GM21360 (cell line): ENCODE measurements at regions not wholly inside any gene's neighbourhood (a gene's known extent, or its start where the extent isn't known, plus 50 kb on each side); places are given as distances from the start of the nearest gene placed in this dataset.

ENCODE experiments used
- ATAC-seq: cut with Tn5 transposase; IDR thresholded peaks from one replicate; pipeline ENCODE4 v1.9.1; 2021; ENCODE audit warnings: mild to moderate bottlenecking, moderate library complexity; ENCODE audit not compliant: unreplicated experiment

DNA sequence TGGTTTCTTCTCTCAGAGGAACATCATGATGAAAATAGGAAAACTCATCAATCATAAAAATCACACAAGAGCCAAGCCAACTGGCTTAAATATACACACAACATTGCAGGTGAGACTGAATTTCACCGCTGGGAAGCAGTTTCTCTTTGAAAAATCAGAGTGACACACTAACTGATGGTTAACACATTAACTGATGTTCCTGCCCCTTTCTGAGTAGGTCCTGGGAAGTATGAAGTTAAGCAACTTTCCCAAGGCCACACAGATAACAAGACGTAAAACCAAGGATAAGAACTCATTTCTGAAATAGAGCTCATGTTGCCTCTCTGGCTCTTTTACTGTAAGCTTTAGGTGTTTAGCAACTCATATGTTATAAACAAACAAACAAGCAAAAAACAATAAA is 813.7 kb upstream of the HS3ST1 start:
- ATAC-seq = no peak

DNA sequence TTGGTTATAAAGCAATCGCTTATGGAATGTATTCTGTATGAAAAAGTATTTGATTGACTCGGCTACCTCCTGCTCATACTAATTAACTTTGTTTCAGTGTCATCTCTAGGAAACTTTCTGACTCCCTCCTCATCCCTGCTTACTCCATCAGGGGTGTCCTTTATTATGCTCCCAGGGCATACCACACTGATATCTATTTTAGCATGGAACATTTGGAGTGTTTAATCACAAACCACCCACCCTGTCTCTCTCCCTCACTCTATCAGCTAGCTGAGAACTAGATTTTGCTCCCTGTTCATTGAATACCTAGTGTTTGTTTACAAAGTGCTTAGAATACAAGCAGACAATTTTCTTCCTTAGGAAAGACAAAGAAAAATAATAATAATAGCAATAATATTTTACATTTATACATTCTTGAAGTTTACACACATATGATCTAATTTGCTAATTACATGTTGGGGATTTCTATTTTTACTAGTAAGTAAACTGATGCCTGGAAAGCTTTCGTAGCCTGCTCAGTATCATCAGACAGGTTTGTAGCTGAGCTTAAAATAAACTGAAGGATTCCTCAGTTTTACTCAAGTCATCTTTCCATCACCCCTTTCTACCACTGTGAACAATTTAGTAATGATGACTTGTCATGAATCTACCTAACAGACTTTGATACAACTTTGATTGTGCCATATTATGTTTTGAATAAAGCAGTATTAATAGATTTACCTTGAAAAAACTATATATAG is 811.4 kb upstream of the HS3ST1 start:
- ATAC-seq = no peak

GRCh38 chr4:12231098-12231497 is 802.4 kb upstream of the HS3ST1 start:
- ATAC-seq = no peak

GRCh38 chr4:12221031-12221430 is 792.3 kb upstream of the HS3ST1 start:
- ATAC-seq = no peak

GRCh38 chr4:12211636-12212035 is 782.9 kb upstream of the HS3ST1 start:
- no peak for ATAC-seq

DNA sequence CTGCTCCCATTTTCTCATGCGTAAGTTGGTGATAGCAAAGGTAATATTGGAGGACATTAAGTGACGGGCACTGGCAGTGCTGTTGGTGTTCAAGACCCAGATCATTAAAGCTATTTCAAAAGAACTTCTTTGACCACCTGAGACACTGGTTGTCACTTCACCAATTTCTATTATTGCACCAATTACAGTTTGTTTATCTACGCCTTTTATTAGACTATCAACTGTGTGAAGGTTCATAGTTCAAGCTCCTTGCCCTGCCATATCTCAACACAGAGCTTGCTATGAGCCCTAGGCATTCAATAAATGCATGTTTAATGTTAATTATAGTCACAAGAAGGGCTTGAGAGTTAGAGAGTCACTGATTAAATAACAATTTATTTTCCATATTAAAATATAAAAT is 778.7 kb upstream of the HS3ST1 start:
- ATAC-seq = no peak

GRCh38 chr4:12206091-12206490 is 777.4 kb upstream of the HS3ST1 start:
- no peak for ATAC-seq

DNA sequence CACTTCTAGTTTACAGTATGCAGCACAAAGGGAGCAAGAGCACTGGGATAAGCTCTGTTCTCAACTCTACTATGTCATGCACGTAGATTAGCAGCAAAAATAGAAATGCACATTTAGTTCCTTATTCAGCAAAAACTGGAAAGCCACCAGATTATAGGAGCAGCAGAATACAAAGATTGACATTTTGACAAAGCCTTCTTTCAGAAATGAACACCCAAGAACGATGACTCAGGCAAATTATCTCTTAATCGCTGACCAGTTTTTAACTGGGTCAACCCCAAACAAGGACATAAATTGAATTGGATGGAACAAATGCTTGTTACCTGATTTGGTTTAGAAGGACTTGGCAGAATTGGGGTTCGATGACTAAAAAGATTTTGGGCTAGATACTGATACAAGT is 775.3 kb upstream of the HS3ST1 start:
- no peak for ATAC-seq

GRCh38 chr4:12200226-12200625 is 771.5 kb upstream of the HS3ST1 start:
- no peak for ATAC-seq

GRCh38 chr4:12186526-12186925 is 757.8 kb upstream of the HS3ST1 start:
- no peak for ATAC-seq

GRCh38 chr4:12178614-12179610 is 750.2 kb upstream of the HS3ST1 start:
- no peak for ATAC-seq

DNA sequence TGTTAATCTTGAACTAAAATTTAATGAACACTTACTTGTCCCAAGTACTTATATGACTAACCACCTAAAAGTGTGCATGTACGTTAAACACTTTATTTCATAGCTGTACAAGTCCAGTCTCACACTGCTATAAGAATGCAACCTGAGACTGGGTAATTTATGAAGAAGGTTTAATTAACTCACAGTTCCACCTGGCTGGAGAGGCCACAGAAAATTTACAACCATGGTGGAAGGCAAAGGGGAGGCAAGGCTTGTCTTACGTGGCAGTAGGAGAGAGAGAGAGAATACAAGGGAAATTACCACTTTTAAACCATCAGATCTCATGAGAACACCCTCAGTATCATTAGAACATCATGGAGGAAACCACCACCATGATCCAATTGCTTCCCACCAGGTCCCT is 748.7 kb upstream of the HS3ST1 start:
- no peak for ATAC-seq

GRCh38 chr4:12173496-12173895 is 744.8 kb upstream of the HS3ST1 start:
- ATAC-seq = no peak

DNA sequence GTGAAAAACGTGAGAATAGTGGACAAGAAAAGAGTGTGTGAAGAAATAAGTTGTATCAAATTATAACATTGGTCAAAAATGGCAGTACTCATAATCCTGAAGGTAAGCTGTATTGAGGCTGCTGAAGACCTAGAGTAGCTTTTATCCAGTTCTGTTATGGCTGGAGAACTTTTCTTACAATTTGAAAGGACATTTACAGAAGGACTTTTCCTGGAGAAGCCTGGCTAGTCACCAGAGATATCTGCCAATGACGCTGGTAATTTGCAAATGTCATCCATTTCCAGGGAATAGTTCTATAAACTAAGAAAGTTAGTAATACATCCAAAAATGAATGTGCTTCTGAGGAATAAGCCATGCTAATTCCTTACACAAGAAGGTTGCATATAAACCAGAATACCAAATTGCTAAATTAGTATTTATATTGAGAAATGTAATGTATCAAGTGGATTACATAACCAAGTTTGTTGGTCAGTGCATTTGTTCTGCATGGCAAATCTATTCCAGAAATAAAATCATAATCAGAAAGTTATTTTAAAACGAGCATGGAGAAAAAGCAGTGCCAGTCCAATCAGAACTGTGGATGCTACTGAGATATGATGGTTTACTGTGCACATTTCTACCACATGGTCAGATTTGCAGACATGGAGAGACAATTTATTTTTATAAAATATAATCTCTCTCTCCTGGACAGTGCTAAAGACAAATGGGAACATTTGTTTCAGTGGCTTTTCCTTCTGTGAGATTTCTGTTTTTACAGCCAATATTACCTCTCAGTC is 743.7 kb upstream of the HS3ST1 start:
- ATAC-seq = no peak

DNA sequence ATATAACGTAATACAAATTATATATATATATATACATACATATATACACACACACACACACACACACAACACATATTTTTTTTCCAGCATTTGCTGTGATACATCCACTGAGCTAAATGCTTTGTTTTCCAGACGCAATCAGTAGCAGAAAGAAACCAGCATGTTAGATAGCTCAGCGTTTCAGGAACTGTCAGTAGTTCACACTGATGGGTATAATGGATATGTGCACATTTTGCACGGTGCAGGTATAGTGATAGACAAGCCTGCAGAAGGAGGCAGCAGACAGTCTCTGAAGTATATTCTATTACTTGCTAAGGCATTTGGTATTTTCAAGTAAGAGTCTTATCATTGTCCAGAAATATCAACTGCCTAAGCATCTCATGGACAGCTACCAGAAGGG is 741.6 kb upstream of the HS3ST1 start:
- ATAC-seq = no peak

DNA sequence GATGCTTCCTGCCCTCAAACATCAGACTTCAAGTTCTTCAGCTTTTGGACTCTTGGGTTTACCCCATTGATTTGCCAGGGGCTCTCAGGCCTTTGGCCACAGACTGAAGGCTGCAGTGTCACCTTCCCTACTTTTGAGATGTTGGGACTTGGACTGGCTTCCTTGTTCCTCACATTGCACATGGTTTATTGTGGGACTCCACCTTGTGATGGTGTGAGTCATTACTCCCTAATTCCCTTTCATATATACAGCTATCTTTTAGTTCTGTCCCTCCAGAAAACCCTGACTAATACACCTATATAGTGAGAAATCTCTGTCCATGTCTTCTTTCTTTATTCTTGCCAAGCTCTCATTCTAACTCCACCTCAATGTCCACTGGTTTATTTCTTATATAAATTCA is 736.9 kb upstream of the HS3ST1 start:
- ATAC-seq = no peak

DNA sequence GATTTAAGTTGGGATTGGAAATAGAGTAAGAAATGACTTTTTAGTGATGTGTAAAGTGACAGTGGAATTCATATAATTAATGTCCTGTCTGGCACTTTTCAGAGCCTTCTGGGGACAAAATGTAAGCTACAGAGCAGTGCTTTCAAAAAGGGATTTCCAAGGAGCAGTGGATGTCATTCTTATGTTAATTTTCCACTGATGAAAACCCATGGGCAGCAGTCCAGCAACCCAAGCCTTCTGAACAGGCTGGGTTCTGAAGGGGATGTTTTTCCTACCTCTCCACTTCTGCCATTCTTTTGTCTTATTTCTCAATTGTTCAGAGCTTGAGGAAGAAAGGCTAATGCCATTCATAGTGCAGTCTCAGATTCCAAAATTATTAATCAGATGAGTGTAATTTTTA is 717.6 kb upstream of the HS3ST1 start:
- ATAC-seq = no peak

DNA sequence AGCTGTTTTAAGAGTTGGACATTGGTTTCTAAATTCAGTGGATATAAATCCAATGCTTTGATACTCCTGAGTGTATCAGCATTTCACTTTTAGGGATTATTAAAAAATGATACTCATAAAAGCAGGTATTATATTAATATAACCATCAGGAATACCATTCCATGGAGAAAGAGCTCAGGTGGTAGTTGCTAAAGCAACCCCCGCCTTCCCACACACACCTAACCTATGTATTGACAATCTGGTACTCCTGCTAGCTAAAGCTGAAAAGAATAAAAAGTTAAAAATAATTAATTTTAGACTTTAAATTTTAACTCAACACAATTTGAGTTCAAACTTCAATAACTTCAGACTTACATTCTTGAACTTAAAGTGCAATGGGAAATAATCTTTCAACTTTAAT is 717.1 kb upstream of the HS3ST1 start:
- ATAC-seq = no peak

GRCh38 chr4:12145106-12145505 is 716.4 kb upstream of the HS3ST1 start:
- no peak for ATAC-seq

DNA sequence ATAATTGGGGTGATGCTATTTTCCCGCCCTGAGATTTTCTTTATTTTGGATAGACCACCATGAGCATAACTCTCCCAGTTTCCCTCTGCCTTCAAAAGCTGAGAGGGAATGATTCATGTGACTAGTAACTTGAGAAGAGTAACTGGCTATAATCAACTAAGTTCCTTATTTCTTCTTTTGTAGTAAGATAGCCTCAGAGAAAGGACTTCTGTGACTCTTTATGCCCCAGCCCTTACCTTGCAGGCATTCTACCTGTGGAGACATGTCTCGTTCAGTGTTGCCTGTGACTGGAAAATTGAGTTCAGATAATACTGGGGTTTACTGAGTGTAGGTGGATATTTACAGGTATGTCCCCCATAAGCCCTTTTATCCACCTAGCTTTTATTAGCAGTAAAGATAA is 715.4 kb upstream of the HS3ST1 start:
- ATAC-seq = no peak

DNA sequence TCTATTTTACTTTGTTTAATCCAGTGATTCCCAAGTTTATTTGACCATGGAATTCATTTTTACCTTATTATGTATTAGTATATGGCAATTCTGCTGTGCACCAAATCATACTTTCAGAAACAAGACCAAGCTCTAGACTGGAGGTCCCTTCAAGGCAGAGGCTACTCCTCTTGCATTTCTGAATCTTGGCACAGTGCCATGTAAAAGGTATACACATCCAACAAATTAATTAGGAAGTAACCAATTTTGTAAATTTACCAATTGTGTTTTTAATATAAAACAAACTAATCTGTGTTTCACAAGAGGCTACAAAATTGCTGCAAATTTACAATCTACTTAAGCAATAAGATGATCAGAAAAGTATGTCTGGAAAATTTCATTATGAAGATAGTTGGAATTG is 712.2 kb upstream of the HS3ST1 start:
- no peak for ATAC-seq
